Fibroblast of lung (primary cell): ENCODE measurements at regions not wholly inside any gene's neighbourhood (a gene's known extent, or its start where the extent isn't known, plus 50 kb on each side); places are given as distances from the start of the nearest gene placed in this dataset.

Source experiments
- CTCF ChIP-seq, 2 donors: IDR thresholded peaks in 1 of 2; conservative IDR thresholded peaks in 1 of 2; 1 replicate in 1 of 2; 2 replicates in 1 of 2; pipeline ENCODE4 v1.5.1; 2011 to 2012; ENCODE audit warnings: low read length in 2 of 2, control low read depth in 1 of 2, inconsistent platforms in 1 of 2, low read depth in 1 of 2, mild to moderate bottlenecking in 1 of 2
- EZH2 ChIP-seq: IDR thresholded peaks from 2 replicates; pipeline ENCODE4 v1.5.1; 2012; ENCODE audit warnings: low read length, control low read depth, mild to moderate bottlenecking; ENCODE audit errors: missing control alignments

GRCh38 chr12:5110345-5110744 lies 66.7 kb downstream of the KCNA5 start:
- TF ChIP-seq CTCF (conservative IDR thresholded peaks at IDR 0.05 in 1 of 2, IDR thresholded peaks at IDR 0.05 in 1 of 2; ENCODE audit: low read depth in 1 of 2, low read length in 2 of 2) (no peak), EZH2 (no peak)
